IPS-20b (cell line): ENCODE measurements at regions not wholly inside any gene's neighbourhood (a gene's known extent, or its start where the extent isn't known, plus 50 kb on each side); places are given as distances from the start of the nearest gene placed in this dataset.

ENCODE experiments used
- H3K27ac ChIP-seq: one replicate; pipeline ENCODE4 v1.5.1; 2013; ENCODE audit warnings: low read length
- H3K27me3 ChIP-seq: 2 replicates; pipeline ENCODE4 v1.6.1; 2013; ENCODE audit warnings: mild to moderate bottlenecking, low read length, inconsistent platforms; ENCODE audit not compliant: insufficient read depth
- H3K36me3 ChIP-seq: 2 replicates; pipeline ENCODE4 v1.6.1; 2013; ENCODE audit warnings: low read depth, mild to moderate bottlenecking, inconsistent platforms, low read length, moderate library complexity; ENCODE audit not compliant: insufficient read depth
- H3K4me1 ChIP-seq: 2 replicates; pipeline ENCODE4 v1.6.1; 2013; ENCODE audit warnings: mild to moderate bottlenecking, control low read depth, inconsistent platforms, low read length, moderate library complexity; ENCODE audit not compliant: insufficient read depth
- H3K4me3 ChIP-seq: 2 replicates; pipeline ENCODE4 v1.5.1; 2013; ENCODE audit warnings: mild to moderate bottlenecking, low read length, inconsistent platforms
- H3K9ac ChIP-seq: 2 replicates; pipeline ENCODE4 v1.6.1; 2013; ENCODE audit warnings: low read depth, mild to moderate bottlenecking, inconsistent platforms, low read length, moderate library complexity
- H3K9me3 ChIP-seq: 2 replicates; pipeline ENCODE4 v1.6.1; 2013; ENCODE audit warnings: mild to moderate bottlenecking, low read depth, low read length, inconsistent platforms; ENCODE audit not compliant: insufficient read depth

- Histone ChIP-seq H3K36me3 (no peaks in the 10 kb centered on the region), H3K27me3 (no peaks in the 10 kb centered on the region), H3K4me1 (no peaks in the 10 kb centered on the region), H3K9ac (no peak overlapping the region), H3K27ac (no peak overlapping the region), H3K9me3 (no peaks in the 10 kb centered on the region), H3K4me3 (no peak overlapping the region)
Measured at GRCh38 chr5:84683594-84683993, 298.9 kb upstream of the EDIL3 start.

DNA sequence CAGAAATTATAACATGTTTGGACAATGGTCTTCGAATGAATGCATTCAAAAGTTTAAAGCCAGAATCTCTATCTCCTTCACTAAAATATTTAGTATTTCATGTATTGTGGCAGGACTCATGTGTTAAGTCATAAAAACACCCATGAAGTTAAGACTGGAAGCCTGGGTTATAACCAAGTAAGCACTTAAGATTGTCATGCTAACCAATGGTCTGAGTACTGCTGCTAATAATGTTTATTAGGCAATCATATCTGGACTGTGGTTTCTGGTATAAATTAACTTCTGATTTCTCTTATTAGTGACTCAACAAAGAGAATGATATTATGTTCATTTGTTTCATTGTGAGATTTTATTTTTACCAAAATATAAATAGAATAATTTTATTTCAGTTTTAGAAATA, 297.9 kb upstream of the EDIL3 start:
- Histone ChIP-seq H3K4me1 (no peaks in the 10 kb centered on the region), H3K4me3 (no peak overlapping the region), H3K9ac (no peak overlapping the region), H3K36me3 (no peaks in the 10 kb centered on the region), H3K27me3 (no peaks in the 10 kb centered on the region), H3K27ac (no peak overlapping the region), H3K9me3 (no peaks in the 10 kb centered on the region)

DNA sequence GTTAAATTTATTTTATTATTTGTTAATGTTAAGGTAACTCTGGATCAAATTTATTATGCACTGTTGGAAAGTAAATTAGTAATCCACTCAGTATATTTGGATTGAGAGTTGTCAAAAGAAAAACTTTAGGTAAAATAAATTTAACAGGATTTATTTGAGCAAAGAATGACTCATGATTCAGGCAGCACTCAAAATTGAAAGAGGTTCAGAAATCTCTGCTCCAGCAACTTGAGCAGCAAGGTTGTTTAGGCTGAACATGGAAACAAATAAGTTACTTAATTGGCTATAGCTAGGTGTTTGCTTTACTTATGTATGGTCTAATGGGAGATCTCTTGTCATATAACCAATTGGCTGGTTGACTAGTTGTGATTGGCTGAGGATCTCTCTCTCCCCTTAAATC, 296.2 kb upstream of the EDIL3 start:
- Histone ChIP-seq H3K4me1 (no peaks in the 10 kb centered on the region), H3K9me3 (no peaks in the 10 kb centered on the region), H3K9ac (no peak overlapping the region), H3K27me3 (no peaks in the 10 kb centered on the region), H3K27ac (no peak overlapping the region), H3K36me3 (no peaks in the 10 kb centered on the region), H3K4me3 (no peak overlapping the region)

GRCh38 chr5:84673785-84674184, 289.1 kb upstream of the EDIL3 start:
- Histone ChIP-seq H3K36me3 (no peaks in the 10 kb centered on the region), H3K27me3 (no peaks in the 10 kb centered on the region), H3K27ac (no peak overlapping the region), H3K9me3 (peaks cover 16% of the 10 kb centered on the region), H3K4me1 (no peaks in the 10 kb centered on the region), H3K9ac (no peak overlapping the region), H3K4me3 (no peak overlapping the region)

GRCh38 chr5:84667576-84667975, 282.9 kb upstream of the EDIL3 start:
- Histone ChIP-seq H3K4me3 (no peak overlapping the region), H3K9me3 (peaks cover 16% of the 10 kb centered on the region), H3K27me3 (no peaks in the 10 kb centered on the region), H3K27ac (no peak overlapping the region), H3K4me1 (no peaks in the 10 kb centered on the region), H3K36me3 (no peaks in the 10 kb centered on the region), H3K9ac (no peak overlapping the region)

DNA sequence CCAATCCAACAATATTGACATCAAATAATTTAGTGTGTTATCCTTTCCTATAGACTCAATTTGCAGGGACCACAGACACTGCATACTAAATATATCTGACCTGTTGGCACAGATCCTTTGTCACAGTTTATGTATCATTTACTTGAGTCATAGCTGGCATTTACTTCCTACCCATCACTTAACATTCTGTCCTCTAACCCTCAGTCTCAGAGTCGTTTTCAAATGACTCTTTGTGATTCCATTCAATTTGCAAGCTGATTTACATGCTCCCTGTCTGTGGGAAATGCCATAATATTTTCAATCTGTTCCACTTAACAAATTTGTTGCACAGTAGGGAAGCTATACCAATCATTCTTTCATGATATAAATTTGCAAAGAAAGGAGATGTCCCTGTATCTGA, 265.7 kb upstream of the EDIL3 start:
- H3K27ac ChIP-seq = no peak overlapping the region
- peaks cover 5% of the 10 kb centered on the region; the same call in 1 of the 2 replicates for H3K4me1 ChIP-seq
- H3K9ac ChIP-seq = no peak overlapping the region
- H3K4me3 ChIP-seq = no peak overlapping the region
- no peaks in the 10 kb centered on the region for H3K9me3 ChIP-seq
- H3K27me3 ChIP-seq = no peaks in the 10 kb centered on the region
- no peaks in the 10 kb centered on the region for H3K36me3 ChIP-seq

- H3K27me3 ChIP-seq = no peaks in the 10 kb centered on the region
- H3K36me3 ChIP-seq = no peaks in the 10 kb centered on the region
- no peaks in the 10 kb centered on the region for H3K9me3 ChIP-seq
- H3K4me3 ChIP-seq = no peak overlapping the region
- peaks cover 5% of the 10 kb centered on the region; the same call in 1 of the 2 replicates for H3K4me1 ChIP-seq
- no peak overlapping the region for H3K27ac ChIP-seq
- H3K9ac ChIP-seq = no peak overlapping the region
Measured at GRCh38 chr5:84647581-84647980, 262.9 kb upstream of the EDIL3 start.

DNA sequence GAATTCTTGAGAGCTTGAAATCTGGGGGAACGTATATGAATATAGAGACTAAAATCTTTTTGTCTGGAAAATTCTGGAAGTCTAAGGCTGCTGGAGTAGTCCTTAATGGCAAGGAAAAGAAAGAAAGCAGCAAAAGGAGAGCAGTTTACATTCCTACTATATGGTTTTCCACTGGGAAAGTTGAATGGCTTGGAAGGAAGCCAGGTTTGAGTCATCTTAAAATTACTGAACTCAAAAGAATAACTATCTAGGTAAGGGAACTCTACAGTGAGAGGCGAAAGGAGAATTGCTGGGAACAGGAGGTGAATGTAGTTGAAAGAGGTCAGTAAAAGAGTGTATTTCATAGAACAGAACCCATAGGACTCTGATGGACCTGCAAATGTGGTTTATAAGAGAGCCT, 258.1 kb upstream of the EDIL3 start:
- no peak overlapping the region for H3K27ac ChIP-seq
- H3K4me3 ChIP-seq = no peak overlapping the region
- H3K9ac ChIP-seq = no peak overlapping the region
- H3K36me3 ChIP-seq = no peaks in the 10 kb centered on the region
- H3K27me3 ChIP-seq = no peaks in the 10 kb centered on the region
- no peaks in the 10 kb centered on the region for H3K9me3 ChIP-seq
- no peaks in the 10 kb centered on the region for H3K4me1 ChIP-seq

GRCh38 chr5:84642324-84642723, 257.6 kb upstream of the EDIL3 start:
- H3K4me1 ChIP-seq = no peaks in the 10 kb centered on the region
- no peaks in the 10 kb centered on the region for H3K9me3 ChIP-seq
- H3K4me3 ChIP-seq = no peak overlapping the region
- no peaks in the 10 kb centered on the region for H3K36me3 ChIP-seq
- no peak overlapping the region for H3K27ac ChIP-seq
- no peak overlapping the region for H3K9ac ChIP-seq
- no peaks in the 10 kb centered on the region for H3K27me3 ChIP-seq

- Histone ChIP-seq H3K27me3 (no peaks in the 10 kb centered on the region), H3K27ac (no peak overlapping the region), H3K9ac (no peak overlapping the region), H3K9me3 (no peaks in the 10 kb centered on the region), H3K4me3 (no peak overlapping the region), H3K4me1 (no peaks in the 10 kb centered on the region), H3K36me3 (no peaks in the 10 kb centered on the region)
Measured at GRCh38 chr5:84637662-84638375, 253.1 kb upstream of the EDIL3 start.

- Histone ChIP-seq H3K4me3 (no peak overlapping the region), H3K27ac (no peak overlapping the region), H3K9ac (no peak overlapping the region), H3K4me1 (no peaks in the 10 kb centered on the region), H3K9me3 (no peaks in the 10 kb centered on the region), H3K36me3 (no peaks in the 10 kb centered on the region), H3K27me3 (no peaks in the 10 kb centered on the region)
Measured at GRCh38 chr5:84635235-84636055, 250.8 kb upstream of the EDIL3 start.

- no peaks in the 10 kb centered on the region for H3K4me1 ChIP-seq
- no peaks in the 10 kb centered on the region for H3K27me3 ChIP-seq
- H3K4me3 ChIP-seq = no peak overlapping the region
- no peaks in the 10 kb centered on the region for H3K36me3 ChIP-seq
- H3K9me3 ChIP-seq = no peaks in the 10 kb centered on the region
- no peak overlapping the region for H3K9ac ChIP-seq
- H3K27ac ChIP-seq = no peak overlapping the region
Measured at GRCh38 chr5:84634256-84634655, 249.6 kb upstream of the EDIL3 start.
